Lower leg skin (tissue), 3 donors: ENCODE measurements at regions not wholly inside any gene's neighbourhood (a gene's known extent, or its start where the extent isn't known, plus 50 kb on each side); places are given as distances from the start of the nearest gene placed in this dataset.

Experiments used
- POLR2A ChIP-seq, 2 donors: fragments of 450-650 bp; IDR thresholded peaks; one replicate each; pipeline ENCODE4 v1.6.1; 2016 to 2017; ENCODE audit warnings: antibody characterized with exemption in 2 of 2, mild to moderate bottlenecking in 1 of 2, moderate library complexity in 1 of 2
- TF ChIP-seq, protein P1 (sequence below), 3 donors: fragments of 450-650 bp; IDR thresholded peaks; one replicate each; pipeline ENCODE4 v1.5.1; 2016; ENCODE audit warnings: antibody characterized with exemption in 3 of 3, mild to moderate bottlenecking in 3 of 3, moderate library complexity in 2 of 3

DNA sequence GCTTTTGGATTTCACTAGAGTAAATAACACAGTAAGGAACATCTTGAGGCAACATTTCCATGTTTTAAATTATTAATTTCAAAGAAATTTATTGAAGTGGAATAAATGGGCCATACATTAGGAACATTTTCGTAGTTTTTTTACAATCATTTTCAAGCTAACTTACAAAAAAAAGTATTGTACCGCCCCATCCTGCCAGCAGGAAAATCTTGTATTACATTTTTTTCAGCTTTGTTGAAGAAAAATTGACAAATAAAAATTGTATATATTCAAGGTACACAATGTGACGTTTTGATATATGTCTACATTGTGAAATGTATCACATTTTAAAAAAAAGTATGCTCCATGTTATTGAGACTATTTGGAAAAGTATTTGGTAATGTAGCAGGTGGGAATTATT is 1001.9 kb upstream of the NR2F2 start:
- TF ChIP-seq, protein P1, sequence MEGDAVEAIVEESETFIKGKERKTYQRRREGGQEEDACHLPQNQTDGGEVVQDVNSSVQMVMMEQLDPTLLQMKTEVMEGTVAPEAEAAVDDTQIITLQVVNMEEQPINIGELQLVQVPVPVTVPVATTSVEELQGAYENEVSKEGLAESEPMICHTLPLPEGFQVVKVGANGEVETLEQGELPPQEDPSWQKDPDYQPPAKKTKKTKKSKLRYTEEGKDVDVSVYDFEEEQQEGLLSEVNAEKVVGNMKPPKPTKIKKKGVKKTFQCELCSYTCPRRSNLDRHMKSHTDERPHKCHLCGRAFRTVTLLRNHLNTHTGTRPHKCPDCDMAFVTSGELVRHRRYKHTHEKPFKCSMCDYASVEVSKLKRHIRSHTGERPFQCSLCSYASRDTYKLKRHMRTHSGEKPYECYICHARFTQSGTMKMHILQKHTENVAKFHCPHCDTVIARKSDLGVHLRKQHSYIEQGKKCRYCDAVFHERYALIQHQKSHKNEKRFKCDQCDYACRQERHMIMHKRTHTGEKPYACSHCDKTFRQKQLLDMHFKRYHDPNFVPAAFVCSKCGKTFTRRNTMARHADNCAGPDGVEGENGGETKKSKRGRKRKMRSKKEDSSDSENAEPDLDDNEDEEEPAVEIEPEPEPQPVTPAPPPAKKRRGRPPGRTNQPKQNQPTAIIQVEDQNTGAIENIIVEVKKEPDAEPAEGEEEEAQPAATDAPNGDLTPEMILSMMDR (IDR thresholded peaks at IDR 0.05), result no peak
- TF ChIP-seq POLR2A (IDR thresholded peaks at IDR 0.05), result no peak
